ENCODE measurements at regions not wholly inside any gene's neighbourhood (a gene's known extent, or its start where the extent isn't known, plus 50 kb on each side); places are given as distances from the start of the nearest gene placed in this dataset.
"Not testable (repeated sequence)": the region's sequence is repeated elsewhere in the genome, so short reads cannot be mapped to it uniquely, and the experiment has no call there.

DNA sequence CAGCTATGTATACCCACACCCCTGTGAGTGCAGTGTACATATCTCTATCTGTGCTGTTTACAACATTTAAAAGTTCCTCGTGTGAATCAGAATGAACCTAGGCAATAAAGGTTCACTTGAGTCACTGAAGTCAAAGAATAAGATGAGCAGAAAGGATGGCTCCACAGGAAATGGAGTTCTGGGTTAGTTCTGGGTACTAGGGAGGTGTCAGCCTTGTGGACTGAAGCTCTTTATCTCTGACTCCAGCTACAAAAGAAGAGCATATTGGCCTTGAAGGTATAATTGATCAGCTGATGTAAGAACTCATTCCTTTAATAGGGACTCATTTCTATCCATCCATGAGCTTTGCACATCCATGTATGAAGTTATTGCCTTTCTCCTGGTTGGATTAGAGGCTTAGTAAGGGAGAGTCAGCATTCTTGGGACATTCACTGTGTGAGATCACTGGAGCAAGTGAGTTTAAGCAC, 73.9 kb upstream of the BACH2 start:
- no peak for DNase-seq

DNA sequence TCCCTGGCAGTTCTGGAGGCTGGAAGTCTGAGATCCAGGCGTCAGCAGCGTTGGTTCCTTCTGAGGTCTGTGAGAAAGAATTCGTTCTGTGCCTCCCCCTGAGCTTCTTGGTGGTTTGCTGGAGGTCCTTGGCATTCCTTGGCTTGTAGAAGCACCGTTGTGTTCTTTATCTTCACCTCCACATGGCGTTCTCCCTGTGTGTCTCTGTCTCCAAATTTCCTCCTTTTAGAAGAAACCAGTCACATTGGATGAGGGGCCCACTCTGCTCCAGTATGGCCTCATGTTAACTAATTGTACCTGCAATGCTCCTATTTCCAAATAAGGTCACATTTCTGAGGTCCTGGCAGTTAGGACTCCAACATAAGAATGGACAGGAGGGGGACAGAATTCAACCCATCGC, 73.0 kb upstream of the BACH2 start:
- no peak for DNase-seq

DNA sequence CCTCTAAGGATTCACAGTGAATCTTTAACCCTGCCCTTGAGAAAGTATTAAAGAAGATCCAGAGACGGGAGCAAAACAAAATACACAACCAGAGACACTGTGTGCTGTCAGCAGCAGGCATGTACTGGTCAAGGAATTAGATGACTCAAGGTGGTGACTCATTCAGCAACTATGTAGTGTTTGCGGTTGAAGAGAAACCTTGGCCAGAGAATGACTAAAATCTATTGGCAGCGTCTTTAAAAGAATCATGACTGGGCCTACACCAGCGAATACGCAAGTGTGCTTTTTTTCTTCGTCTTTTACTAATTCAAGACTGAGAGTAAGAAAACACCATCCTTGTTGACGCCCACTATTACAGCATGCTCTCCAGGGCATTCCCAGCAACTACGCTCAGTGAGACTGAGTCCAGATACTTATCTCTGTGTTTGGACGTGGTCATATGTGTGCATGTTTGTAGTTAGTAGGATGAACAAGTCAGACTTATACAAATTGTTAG, 72.4 kb upstream of the BACH2 start:
- no peak for DNase-seq

DNA sequence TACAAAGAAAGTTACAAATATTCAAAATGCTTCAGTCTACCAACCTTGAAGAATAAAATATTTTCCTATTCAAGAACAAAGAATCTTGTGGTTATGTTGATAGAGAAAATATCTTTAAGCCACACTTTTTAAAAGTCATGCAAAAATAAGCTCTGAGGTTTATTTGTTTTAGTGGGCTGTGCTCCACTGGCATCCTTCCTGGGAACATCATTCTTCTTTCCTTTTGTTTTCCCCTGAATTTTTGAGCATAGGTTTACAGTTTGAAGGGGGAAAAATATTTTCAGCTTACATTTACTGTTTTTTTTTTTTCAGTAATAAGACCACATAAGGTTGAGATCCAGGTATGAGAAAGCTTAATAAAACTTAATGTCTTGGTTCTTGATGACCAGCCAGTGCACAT, 72.0 kb upstream of the BACH2 start:
- DNase-seq: no peak

DNA sequence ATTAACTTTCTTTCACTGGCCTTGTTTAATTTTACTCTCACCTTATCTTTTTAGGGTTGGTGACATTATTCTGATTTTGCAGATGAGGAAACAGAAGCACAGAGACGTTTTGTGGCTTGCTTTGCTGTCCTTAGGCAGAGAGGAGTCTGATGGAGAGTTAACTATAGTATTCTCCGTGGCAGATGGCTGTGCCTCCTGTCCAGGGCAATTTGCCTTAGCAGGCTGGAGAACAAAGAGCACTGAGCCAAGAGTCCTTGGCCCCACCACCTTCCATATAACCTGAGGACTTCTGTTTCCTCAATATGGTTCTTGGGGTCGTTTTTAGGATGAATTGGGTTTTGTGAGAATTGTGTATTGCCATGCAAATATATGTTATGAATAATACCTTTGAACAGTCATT, 71.4 kb upstream of the BACH2 start:
- no peak for DNase-seq

DNA sequence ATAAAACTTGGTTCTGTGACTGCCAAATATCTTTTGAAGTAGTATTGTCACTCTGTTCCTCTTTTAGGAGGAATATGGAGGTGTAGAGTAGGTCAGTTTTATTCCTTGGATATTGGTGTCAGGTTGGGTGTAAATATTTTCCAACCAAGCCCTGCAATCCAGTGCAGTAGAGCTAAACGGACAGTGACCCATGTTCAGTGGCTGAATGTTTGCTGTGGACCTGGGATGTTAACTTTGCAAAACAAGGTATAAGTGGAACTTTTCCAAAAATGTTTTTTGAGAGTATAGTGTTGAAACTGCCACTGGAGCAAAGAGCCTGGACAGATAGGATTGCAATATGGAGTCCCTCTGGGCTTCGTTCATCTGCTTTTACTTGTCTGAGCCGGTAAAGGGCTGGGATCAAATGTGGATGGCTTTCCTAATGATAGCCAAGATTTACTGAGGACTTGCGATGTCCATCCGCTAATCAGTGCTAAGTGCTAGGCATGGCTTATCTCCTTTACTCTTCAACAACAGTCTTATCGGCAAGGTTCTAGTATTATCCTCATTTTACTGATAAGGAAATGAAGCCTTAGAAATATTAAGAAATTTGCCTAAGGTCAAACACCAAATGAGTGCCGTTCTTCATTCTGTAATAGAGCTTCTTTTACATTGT, 69.0 kb upstream of the BACH2 start:
- DNase-seq: no peak

DNA sequence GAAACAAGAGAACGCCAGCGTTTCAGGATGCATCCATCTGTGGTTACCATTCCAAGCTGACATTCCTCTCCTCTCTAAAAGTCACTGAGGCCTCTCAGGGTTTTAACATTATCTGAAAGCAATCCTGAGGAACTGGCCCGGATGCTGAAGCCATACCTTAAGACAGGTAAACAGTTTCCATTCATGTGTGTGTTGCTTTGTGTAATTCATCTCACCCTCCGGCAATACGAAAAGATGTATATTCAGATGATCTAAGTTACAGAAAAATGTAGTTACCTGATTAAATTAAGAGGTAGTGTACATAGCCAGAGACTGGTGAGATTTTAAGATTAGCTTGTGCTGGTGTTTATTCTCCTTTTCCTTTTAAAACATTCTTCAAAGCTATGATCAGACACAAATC, 68.4 kb upstream of the BACH2 start:
- DNase-seq: no peak

DNA sequence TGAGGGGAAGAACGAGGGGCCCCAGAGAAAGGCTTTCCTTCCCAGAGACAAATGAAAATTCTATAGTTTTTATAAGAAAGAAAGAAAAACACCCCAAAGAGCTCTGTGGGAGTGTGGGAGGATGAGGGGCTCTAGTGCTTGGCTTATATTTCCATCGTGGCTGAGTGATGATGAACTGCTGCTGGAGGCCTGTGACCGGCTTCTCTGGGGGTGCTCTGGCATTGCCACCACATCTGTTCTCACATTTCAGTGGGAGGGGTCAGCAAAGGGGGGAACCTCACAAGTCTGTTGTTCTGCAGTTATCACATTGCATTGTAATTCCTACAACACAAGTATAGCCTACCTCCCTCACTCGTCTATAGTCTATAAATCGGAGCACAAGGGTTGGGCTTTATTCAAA, 67.6 kb upstream of the BACH2 start:
- no peak for DNase-seq

DNA sequence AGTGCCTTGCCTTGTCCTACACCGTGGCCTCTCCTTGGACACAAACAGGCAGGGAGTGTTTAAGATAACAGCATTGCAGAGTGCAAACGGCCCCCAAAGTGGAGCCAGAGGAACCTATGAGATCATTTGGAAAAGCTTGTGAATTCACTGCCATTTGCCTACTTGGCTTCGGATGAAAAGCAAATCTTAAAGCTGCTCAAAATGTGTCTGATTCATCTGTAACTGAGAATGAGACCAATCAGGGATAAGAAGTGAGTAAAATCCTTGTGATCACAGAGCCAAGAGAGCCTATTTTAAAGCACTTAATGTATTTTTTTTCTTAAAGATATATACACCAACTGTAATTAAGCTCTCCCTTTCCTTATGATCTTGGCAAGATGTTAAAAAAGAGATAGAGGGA, 65.7 kb upstream of the BACH2 start:
- no peak for DNase-seq

DNA sequence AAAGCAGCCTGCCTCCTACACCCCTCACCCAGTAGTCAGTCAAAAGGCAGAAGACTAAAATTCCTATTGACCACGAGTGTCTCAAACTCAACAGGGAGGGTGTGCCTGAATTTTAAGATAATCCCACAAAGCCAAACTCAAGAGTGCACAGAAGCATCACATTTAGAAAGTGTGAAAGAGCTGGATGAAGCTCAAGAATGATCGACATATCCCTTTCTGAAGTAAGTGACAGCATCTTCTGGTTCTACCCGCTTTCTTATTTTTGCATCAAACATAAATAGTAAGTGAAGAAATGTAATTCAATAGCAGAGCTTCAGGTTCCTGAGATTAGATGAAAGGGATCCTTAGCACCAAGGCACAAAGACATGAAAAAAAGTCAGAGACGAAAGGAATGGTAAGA, 64.5 kb upstream of the BACH2 start:
- DNase-seq: no peak

DNA sequence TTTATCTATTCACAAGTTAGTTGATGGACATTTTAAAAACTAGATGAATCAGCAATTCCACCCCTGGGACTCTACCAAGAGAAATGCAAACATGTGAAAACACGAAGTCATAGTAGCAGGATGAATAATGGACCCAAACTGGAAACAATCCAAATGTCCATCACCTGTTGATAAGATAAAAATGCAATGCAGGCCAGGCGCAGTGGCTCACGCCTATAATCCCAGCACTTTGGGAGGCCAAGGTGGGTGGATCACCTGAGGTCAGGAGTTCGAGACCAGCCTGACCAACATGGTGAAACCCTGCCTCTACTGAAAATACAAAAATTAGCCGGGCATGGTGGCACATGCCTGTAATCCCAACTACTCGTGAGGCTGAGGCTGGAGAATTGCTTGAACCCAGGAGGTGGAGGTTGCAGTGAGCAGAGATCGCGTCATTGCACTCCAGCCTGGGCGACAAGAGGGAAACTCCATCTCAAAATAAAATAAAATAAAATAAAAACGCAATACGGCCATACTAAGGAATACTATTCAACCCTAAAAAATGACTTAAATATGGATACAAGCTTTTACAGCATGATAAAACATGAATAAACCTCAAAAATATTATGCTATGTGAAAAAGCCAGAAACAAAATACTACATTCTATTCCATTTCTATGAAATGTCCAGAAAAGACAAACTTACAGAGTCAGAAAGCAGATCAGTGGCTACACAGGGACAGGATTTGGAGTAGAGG, 61.6 kb upstream of the BACH2 start:
- not testable (repeated sequence) for DNase-seq

DNA sequence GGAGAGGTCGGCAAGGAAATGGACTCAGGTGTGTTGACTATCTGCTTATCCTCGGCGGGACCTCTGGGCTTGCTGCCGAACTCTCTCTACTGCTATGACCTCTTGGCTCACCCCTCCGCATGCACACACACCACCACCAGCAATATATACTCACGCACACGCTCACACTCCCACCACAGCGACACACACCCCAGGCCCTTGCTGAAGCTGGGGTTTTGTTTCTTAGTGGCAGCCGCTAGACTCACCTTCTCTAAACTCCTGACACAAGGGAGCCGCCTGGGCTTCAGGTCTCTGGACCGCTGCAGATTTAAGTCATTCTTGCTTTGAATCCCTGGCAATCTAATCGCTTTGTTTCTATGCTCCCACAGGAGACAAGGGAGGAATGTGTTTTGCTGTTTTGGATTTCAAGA, 59.4 kb upstream of the BACH2 start:
- no peak for DNase-seq

DNA sequence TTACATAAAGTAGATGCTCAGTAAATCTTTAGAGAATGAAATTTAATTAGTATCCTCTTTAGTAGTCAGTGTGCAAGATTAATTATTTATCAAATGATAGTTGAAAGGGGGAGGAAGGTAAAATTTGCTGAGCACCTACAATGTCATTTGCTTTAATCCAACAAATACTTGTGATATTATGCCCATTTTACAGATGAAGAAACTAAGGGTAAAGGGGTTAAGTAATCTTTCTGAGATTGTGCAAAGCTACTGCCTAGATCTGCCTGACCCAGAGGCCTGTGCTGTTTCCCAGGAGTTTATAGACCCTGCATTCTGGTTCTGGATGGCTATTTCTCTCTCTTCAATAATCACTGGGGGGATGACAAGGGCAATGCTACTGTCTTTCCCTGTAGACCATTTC, 58.3 kb upstream of the BACH2 start:
- no peak for DNase-seq

DNA sequence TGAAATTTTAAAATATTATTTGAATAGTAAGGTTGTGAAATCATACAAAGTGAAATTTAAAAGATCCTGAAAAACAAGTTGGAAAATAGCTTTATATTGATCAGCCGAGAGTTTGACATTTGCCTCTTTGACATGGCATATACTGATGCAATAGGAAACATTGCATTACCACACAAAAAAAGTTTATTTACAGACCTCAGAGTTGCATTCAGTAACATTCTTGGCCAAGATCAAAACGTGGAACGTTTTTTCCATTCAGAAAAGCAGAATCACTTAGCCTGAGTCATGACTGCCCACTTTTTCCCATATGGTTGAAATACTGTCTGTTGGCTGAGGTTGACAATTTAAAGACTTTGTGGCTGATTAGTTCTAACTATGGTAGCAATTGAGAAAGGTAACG, 55.1 kb upstream of the BACH2 start:
- no peak for DNase-seq

DNA sequence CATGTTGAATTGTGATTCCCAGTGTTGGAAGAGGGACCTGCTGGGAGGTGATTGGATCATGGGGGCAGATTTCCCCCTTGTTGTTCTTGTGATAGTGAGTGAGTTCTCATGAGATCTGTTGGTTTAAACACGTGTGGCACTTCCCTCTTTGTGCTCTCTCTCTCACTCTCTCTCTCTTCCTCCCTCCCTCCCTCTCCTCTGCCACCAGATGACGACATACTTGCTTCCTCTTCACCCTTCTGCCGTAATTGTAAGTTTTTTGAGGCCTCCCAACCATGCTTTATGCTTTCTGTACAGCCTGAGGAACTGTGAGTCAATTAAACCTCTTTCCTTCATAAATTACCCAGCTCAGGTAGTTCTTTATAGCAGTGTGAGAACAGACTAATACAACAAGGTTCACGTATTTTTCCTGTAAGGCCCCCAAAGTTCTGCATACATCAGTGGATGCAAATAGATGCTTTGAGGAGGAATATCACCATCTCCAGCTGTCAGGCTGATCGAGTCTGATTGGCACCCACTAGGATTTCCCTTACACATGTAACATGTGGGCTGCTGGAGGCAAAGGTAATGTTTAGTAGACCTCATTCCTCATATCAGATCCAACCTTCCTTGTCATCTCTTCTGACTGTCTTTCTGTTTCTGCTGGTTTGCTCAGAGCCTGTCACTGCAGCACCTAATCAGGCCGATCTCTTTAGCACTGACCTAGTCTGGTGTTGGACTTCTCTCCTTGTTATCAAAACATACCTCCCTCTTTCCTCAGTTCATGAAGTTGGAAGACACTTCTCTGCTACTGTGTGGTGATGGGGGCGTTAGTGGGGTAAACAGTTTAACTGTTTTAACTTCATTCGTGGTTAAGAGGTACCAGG, 54.3 kb upstream of the BACH2 start:
- DNase-seq: no peak

DNA sequence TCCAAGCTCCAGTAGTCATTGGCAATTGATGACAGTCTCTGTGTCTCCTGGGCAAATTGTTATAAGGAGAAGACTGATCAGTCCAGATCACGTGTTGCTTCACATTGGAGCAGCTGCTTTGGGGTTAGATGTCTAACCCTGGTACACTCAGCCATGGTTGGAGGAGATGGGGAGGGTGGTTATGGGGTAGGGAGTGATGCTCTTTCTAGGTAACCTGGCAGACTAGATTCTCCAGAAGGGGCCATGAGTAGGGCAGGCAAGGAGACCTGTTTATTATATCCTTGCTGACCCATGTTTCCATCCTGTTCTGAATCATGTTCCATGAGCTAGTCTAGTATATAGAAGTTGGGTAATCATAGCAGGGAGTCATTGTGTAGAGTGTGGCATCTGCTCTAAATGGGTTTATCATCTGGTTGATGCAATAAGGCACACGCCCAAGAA, 50.8 kb upstream of the BACH2 start:
- DNase-seq: no peak

DNA sequence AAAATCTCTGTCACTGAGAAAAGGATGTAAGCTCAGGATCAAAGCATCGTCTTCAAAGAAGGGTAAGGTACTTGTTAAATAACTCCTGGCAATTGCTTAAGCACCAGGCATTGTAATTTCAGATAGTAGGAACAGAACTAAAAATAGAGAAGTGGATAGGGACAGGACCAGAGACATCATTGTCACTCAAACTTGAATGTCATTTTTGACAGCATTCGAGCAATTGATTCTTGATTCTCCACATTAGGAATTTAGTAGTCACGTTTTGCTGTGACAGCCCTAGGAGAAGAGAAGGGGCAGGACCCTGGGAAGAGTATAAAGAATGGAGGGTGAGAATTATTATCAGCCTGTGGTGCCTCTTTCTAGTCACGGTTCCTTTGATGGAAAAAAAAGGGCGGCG, 50.1 kb upstream of the BACH2 start:
- DNase-seq: no peak
